Mesenchymal stem cell (in vitro differentiated cells and primary cell): ENCODE measurements at regions not wholly inside any gene's neighbourhood (a gene's known extent, or its start where the extent isn't known, plus 50 kb on each side); places are given as distances from the start of the nearest gene placed in this dataset.

Experiments used
- DNase-seq: peaks from one replicate; pipeline ENCODE4 v3.0.0-alpha.2; 2013
- H2AFZ ChIP-seq: one replicate; pipeline ENCODE4 v1.6.1; 2013; ENCODE audit warnings: low read depth, mild to moderate bottlenecking, control low read depth, inconsistent platforms, low read length, moderate library complexity
- H2AK5ac ChIP-seq: 2 replicates; pipeline ENCODE4 v1.6.1; 2013; ENCODE audit warnings: low read length, moderate library complexity, mild to moderate bottlenecking, inconsistent platforms; ENCODE audit not compliant: severe bottlenecking
- H2BK120ac ChIP-seq: one replicate; pipeline ENCODE4 v1.6.1; 2013; ENCODE audit warnings: low read depth, mild to moderate bottlenecking, inconsistent platforms, low read length, moderate library complexity
- H2BK12ac ChIP-seq, 2 experiments: one replicate each; pipeline ENCODE4 v1.6.1; 2013; ENCODE audit warnings: inconsistent platforms in 2 of 2, low read length in 2 of 2, mild to moderate bottlenecking in 2 of 2, moderate library complexity in 2 of 2, control low read depth in 1 of 2
- H2BK15ac ChIP-seq: one replicate; pipeline ENCODE4 v1.6.1; 2013; ENCODE audit warnings: mild to moderate bottlenecking, low read depth, inconsistent platforms; ENCODE audit not compliant: poor library complexity, severe bottlenecking
- H2BK5ac ChIP-seq: 2 replicates; pipeline ENCODE4 v1.6.1; 2013; ENCODE audit warnings: low read depth, mild to moderate bottlenecking, low read length, control low read depth, inconsistent platforms; ENCODE audit not compliant: poor library complexity, severe bottlenecking
- H3K14ac ChIP-seq, 2 experiments: one replicate each; pipeline ENCODE4 v1.6.1; 2013; ENCODE audit warnings: inconsistent platforms in 2 of 2, low read length in 2 of 2, control low read depth in 1 of 2, mild to moderate bottlenecking in 1 of 2, moderate library complexity in 1 of 2
- H3K18ac ChIP-seq, 2 experiments: one replicate each; pipeline ENCODE4 v1.6.1; 2013; ENCODE audit warnings: inconsistent platforms in 2 of 2, low read length in 2 of 2, control low read depth in 1 of 2, low read depth in 1 of 2, mild to moderate bottlenecking in 1 of 2
- H3K23ac ChIP-seq, 2 experiments: one replicate each; pipeline ENCODE4 v1.6.1; 2013; ENCODE audit warnings: inconsistent platforms in 2 of 2, low read length in 2 of 2, mild to moderate bottlenecking in 2 of 2, moderate library complexity in 2 of 2, control low read depth in 1 of 2
- H3K27ac ChIP-seq: 2 replicates; pipeline ENCODE4 v1.5.1; 2013; ENCODE audit warnings: mild to moderate bottlenecking, moderate library complexity, low read length, control low read depth, inconsistent platforms; ENCODE audit not compliant: poor library complexity, severe bottlenecking
- H3K27me3 ChIP-seq, 2 experiments: 2 replicates each; pipeline versions ENCODE4 v1.6.1 to v1.7.0; 2013; ENCODE audit warnings: low read length in 2 of 2, mild to moderate bottlenecking in 2 of 2, moderate library complexity in 2 of 2, control low read depth in 1 of 2, inconsistent platforms in 1 of 2; ENCODE audit not compliant: control insufficient read depth in 1 of 2, insufficient read depth in 1 of 2
- H3K36me3 ChIP-seq, 2 experiments: 2 replicates each; pipeline versions ENCODE4 v1.6.1 to v1.7.0; 2013; ENCODE audit warnings: low read length in 2 of 2, control low read depth in 1 of 2, inconsistent platforms in 1 of 2, low read depth in 1 of 2, mild to moderate bottlenecking in 1 of 2; ENCODE audit not compliant: insufficient read depth in 2 of 2, control insufficient read depth in 1 of 2
- H3K4ac ChIP-seq, 2 experiments: one replicate each; pipeline ENCODE4 v1.6.1; 2013; ENCODE audit warnings: inconsistent platforms in 2 of 2, low read length in 2 of 2, mild to moderate bottlenecking in 2 of 2, moderate library complexity in 2 of 2, control low read depth in 1 of 2, low read depth in 1 of 2
- H3K4me1 ChIP-seq: 2 replicates; pipeline ENCODE4 v1.6.1; 2013; ENCODE audit warnings: low read depth, low read length, control low read depth; ENCODE audit not compliant: control insufficient read depth, insufficient read depth
- H3K4me2 ChIP-seq: 2 replicates; pipeline ENCODE4 v1.6.1; 2013; ENCODE audit warnings: low read length, mild to moderate bottlenecking, inconsistent platforms; ENCODE audit not compliant: poor library complexity, severe bottlenecking
- H3K4me3 ChIP-seq, 2 experiments: 2 replicates each; pipeline versions ENCODE4 v1.5.1 to v1.7.0; 2013; ENCODE audit warnings: low read length in 2 of 2, mild to moderate bottlenecking in 2 of 2, control low read depth in 1 of 2, low read depth in 1 of 2; ENCODE audit not compliant: insufficient read depth in 1 of 2
- H3K79me1 ChIP-seq: replicated peaks from 2 replicates; pipeline ENCODE4 v1.6.1; 2013; ENCODE audit warnings: mild to moderate bottlenecking, control low read depth, low read length, inconsistent platforms; ENCODE audit not compliant: poor library complexity, severe bottlenecking
- H3K9ac ChIP-seq: 2 replicates; pipeline ENCODE4 v1.7.0; 2013; ENCODE audit warnings: mild to moderate bottlenecking, low read length, moderate library complexity
- H3K9me3 ChIP-seq: 2 replicates; pipeline ENCODE4 v1.7.0; 2013; ENCODE audit warnings: mild to moderate bottlenecking, low read length; ENCODE audit not compliant: control insufficient read depth
- H4K8ac ChIP-seq: one replicate; pipeline ENCODE4 v1.6.1; 2013; ENCODE audit warnings: inconsistent platforms, mild to moderate bottlenecking, low read length, moderate library complexity
- H4K91ac ChIP-seq: one replicate; pipeline ENCODE4 v1.6.1; 2013; ENCODE audit warnings: mild to moderate bottlenecking, low read length, inconsistent platforms
- WGBS: methylation state at CpG from one replicate; pipeline ENCODE4 v1.1.7; 2013; ENCODE audit warnings: mixed read lengths; 5-methylcytosine and 5-hydroxymethylcytosine counted together

DNA sequence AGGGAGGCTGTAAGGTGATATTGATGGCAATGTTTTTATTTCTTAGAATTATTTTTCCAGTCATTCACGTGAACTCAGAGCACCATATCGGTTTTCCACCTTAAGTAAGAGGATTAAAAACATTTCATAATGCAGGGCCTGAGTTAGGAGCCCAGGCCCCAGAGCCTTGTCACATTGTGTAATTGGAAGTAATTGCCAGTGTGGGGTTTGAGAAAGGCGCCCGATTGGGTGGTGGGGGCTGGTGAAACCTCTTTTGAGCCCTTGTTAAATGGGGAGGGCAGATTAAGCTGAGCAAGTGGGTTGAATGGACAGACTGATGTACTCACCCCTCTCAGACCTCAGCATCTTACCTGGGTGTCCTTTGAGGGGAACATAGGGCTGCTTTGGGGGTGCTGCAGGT is 116.7 kb upstream of the PITX1 start:
- no peak for DNase-seq
- Histone ChIP-seq H2BK12ac (no peak overlapping the region), H2BK120ac (no peak overlapping the region), H2BK5ac (no peak overlapping the region), H3K4me1 (no peaks in the 10 kb centered on the region), H3K4ac (no peak overlapping the region), H3K23ac (no peak overlapping the region), H3K27me3 (peaks cover 4 to 25% of the 10 kb centered on the region in 2 experiments), H2AK5ac (no peak overlapping the region), H3K18ac (no peak overlapping the region), H3K4me3 (no peak overlapping the region), H3K4me2 (no peak overlapping the region), H3K9me3 (no peaks in the 10 kb centered on the region), H3K14ac (no peak overlapping the region), H4K8ac (no peak overlapping the region), H3K36me3 (no peaks in the 10 kb centered on the region), H2BK15ac (no peak overlapping the region), H3K27ac (no peak overlapping the region), H3K9ac (no peak overlapping the region), H4K91ac (no peak overlapping the region), H2AFZ (no peak overlapping the region), H3K79me1 (no peaks in the 10 kb centered on the region)
- 87% methylated on average over 4 of the region's 4 CpGs for WGBS

DNA sequence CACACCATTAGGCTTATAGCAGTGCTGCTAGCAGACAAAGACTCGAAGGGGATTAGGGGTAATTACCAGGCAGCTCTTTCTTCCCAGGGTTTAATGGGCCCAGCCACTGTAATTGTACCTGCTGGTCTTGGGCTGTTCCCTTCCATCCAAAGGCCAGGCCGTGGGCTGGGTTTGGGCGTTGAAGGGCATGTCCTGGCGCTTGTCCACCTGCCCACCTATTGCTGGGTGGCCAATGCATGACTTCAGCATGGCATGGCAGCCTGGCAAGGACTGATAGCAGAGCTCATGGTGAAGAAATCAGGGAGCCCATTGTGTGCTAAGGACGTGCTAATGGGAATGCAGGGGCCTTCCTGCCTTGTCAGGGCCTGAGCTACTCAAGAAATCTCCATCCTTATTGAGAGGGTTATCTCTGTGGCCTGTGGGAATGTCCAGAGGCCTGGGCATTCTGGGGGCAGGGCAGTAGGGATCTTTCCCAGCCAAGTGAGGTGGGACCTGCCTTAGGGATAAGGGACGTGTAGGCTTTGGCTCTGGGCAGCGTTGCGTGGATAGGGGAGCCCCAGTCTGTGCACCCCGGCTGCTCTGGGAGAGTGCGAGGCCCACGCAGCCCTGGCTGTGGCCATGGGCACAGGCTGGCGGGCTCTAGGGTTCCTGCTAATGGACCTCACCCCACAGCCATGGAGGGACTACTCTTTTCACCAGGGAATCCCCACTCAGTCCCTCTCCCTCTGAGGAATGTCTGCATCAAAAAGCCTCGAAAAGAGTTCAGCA is 116.1 kb upstream of the PITX1 start:
- Histone ChIP-seq H3K14ac (peak overlapping the region in 1 of 2 experiments; percentile 74), H2BK120ac (no peak overlapping the region), H3K79me1 (no peaks in the 10 kb centered on the region), H3K27ac (no peak overlapping the region), H2AFZ (no peak overlapping the region), H3K4ac (no peak overlapping the region), H3K4me2 (no peak overlapping the region), H4K91ac (peak overlapping the region; percentile 66), H3K36me3 (no peaks in the 10 kb centered on the region), H3K18ac (no peak overlapping the region), H3K27me3 (peaks cover 4 to 19% of the 10 kb centered on the region in 2 experiments), H3K23ac (no peak overlapping the region), H2BK12ac (no peak overlapping the region), H2BK15ac (no peak overlapping the region), H3K9me3 (no peaks in the 10 kb centered on the region), H3K4me3 (no peak overlapping the region), H2BK5ac (no peak overlapping the region), H3K4me1 (no peaks in the 10 kb centered on the region), H4K8ac (no peak overlapping the region), H3K9ac (no peak overlapping the region), H2AK5ac (no peak overlapping the region)
- no peak for DNase-seq
- 75% methylated on average over 13 of the region's 13 CpGs for WGBS

DNA sequence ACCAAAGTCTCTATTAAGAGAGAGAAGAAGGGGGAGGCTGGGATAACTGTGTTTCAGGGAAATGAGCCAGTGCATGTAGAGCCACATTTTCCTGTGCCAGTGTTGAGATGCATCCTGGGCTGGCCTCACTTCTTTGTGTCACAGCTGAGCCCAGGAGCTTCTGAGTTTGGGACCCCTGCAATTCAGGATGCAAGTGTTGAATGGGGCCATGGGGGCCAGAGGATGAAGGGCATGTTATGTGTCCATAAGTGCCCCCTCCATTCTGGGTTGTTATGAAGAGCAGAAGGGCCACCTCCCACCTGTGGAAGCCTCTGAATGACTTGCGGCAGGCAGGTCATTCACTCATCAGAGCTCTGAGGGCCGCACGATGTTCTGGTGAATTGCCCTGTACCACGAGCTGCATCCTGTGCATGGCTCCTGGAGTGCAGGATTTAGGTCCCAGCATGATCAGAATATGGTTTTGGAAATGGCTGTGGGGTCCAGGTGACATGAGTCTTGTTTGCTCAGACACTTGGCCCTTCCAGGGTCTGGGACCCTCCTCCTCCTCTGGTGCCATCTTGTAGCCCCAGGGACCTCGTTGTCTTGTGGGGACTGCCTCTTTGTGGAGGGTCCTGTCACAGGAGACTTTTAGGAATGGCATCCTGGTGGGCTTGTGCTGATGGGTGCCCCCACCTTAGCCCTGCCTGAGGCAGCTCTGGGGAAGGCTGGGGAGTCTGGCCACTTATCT is 115.4 kb upstream of the PITX1 start:
- Histone ChIP-seq H2BK15ac (no peak overlapping the region), H3K79me1 (no peaks in the 10 kb centered on the region), H4K8ac (no peak overlapping the region), H3K4me3 (no peak overlapping the region), H3K4ac (no peak overlapping the region), H3K4me1 (no peaks in the 10 kb centered on the region), H3K18ac (no peak overlapping the region), H2AFZ (no peak overlapping the region), H4K91ac (peak overlapping the region; percentile 7), H2BK5ac (no peak overlapping the region), H3K36me3 (no peaks in the 10 kb centered on the region), H3K14ac (no peak overlapping the region), H2BK120ac (no peak overlapping the region), H2AK5ac (no peak overlapping the region), H3K9ac (no peak overlapping the region), H3K27me3 (peaks cover 4 to 11% of the 10 kb centered on the region in 2 experiments), H3K9me3 (no peaks in the 10 kb centered on the region), H3K4me2 (no peak overlapping the region), H2BK12ac (no peak overlapping the region), H3K27ac (no peak overlapping the region), H3K23ac (no peak overlapping the region)
- DNase-seq, result no peak
- 73% methylated on average over 5 of the region's 5 CpGs for WGBS

DNA sequence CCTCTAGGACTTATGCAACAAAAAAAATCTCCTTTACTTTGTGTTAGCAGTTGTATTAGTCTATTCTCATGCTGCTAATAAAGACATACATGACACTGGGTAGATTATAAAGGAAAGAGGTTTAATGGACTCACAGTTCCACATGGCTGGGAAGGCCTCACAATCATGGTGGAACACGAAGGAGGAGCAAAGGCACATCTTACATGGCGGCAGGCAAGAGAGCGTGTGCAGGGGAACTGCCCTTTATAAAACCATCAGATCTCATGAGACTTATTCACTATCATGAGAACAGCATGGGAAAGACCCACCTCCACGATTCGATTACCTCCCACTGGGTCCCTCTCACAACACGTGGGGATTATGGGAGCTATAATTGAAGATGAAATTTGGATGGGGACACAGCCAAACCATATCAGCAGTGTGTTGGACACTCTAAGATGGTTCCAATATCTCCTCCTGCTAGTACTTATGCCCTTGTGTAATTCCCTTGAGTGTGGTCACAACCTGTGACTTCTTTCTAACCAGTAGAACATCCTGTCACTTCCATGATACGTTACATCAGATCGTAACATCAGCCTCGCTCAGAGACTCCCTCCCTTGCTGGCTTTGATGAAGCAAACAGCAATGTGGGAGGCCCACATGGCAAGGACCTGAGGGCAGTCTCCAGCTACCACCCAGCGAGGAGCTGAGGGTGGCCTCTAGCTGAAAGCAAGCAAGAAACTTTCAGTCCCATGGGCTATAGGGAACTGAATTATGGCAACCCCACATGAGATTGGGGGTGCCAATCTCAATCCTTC is 113.5 kb upstream of the PITX1 start:
- Histone ChIP-seq H3K4ac (no peak overlapping the region), H2AFZ (no peak overlapping the region), H2BK12ac (no peak overlapping the region), H2BK120ac (no peak overlapping the region), H2BK15ac (no peak overlapping the region), H3K9me3 (no peaks in the 10 kb centered on the region), H3K4me1 (no peaks in the 10 kb centered on the region), H2AK5ac (no peak overlapping the region), H2BK5ac (no peak overlapping the region), H3K4me2 (no peak overlapping the region), H3K36me3 (no peaks in the 10 kb centered on the region), H3K9ac (no peak overlapping the region), H3K23ac (no peak overlapping the region), H3K18ac (no peak overlapping the region), H3K79me1 (no peaks in the 10 kb centered on the region), H4K91ac (no peak overlapping the region), H3K14ac (no peak overlapping the region), H3K27ac (no peak overlapping the region), H3K4me3 (no peak overlapping the region), H3K27me3 (peaks cover 4 to 6% of the 10 kb centered on the region in 2 experiments), H4K8ac (no peak overlapping the region)
- 90% methylated on average over 6 of the region's 10 CpGs for WGBS
- no peak for DNase-seq
